Transverse colon (tissue), 4 donors: ENCODE measurements at regions not wholly inside any gene's neighbourhood (a gene's known extent, or its start where the extent isn't known, plus 50 kb on each side); places are given as distances from the start of the nearest gene placed in this dataset.

Source experiments
- DNase-seq: peaks from one replicate; pipeline ENCODE4 v3.0.0-alpha.2; 2019
- H3K27ac ChIP-seq, 4 donors: fragments of 200-600 bp; sonication (generic); 2 replicates each; pipeline ENCODE4 v1.5.1; 2016 to 2018; ENCODE audit warnings: inconsistent platforms in 4 of 4
- H3K27me3 ChIP-seq: fragments of 200-600 bp; sonication (generic); 2 replicates; pipeline ENCODE4 v1.5.1; 2017; ENCODE audit warnings: inconsistent platforms
- H3K36me3 ChIP-seq, 4 donors: fragments of 200-600 bp; sonication (generic); 2 replicates each; pipeline ENCODE4 v1.5.1; 2017 to 2019; ENCODE audit warnings: inconsistent platforms in 4 of 4
- H3K4me1 ChIP-seq, 4 donors: fragments of 200-600 bp; sonication (generic); 2 replicates each; pipeline ENCODE4 v1.5.1; 2017 to 2020; ENCODE audit warnings: inconsistent platforms in 4 of 4
- H3K4me3 ChIP-seq, 4 donors: fragments of 200-600 bp; sonication (generic); 1 replicate in 1 of 4; 2 replicates in 3 of 4; pipeline versions ENCODE4 v1.5.1 to v1.6.1; 2017 to 2019; ENCODE audit warnings: inconsistent platforms in 4 of 4
- H3K9me3 ChIP-seq, 2 donors: fragments of 200-600 bp; sonication (generic); 2 replicates each; pipeline ENCODE4 v1.5.1; 2017 to 2019; ENCODE audit warnings: inconsistent platforms in 2 of 2
- EP300 ChIP-seq: sonication (generic); formaldehyde crosslinking; IDR thresholded peaks from one replicate; pipeline ENCODE4 v1.6.1; 2017; ENCODE audit warnings: antibody characterized with exemption, low read depth
- POLR2A ChIP-seq: fragments of 450-650 bp; IDR thresholded peaks from one replicate; pipeline ENCODE4 v1.6.1; 2016; ENCODE audit warnings: antibody characterized with exemption, mild to moderate bottlenecking, moderate library complexity
- POLR2AphosphoS5 ChIP-seq, 3 donors: sonication (generic); formaldehyde crosslinking; IDR thresholded peaks; one replicate each; pipeline ENCODE4 v1.6.1; 2016; ENCODE audit warnings: antibody characterized with exemption in 3 of 3
- WGBS, 2 donors: methylation state at CpG; one replicate each; pipeline ENCODE4 v1.1.5; 2018; ENCODE audit warnings: low coverage in 1 of 2; 5-methylcytosine and 5-hydroxymethylcytosine counted together
- in situ Hi-C, 4 donors: fragments of 200-750 bp; cut with MboI; loops; one replicate each; pipeline versions ENCODE4 v1.15.0 to v1.15.1; 2017; ENCODE audit warnings: low sequenced_read_pairs in 3 of 4, low pct_ligation_motif_present in 1 of 4, low pct_unique_long_range_greater_than_20kb in 1 of 4
- intact Hi-C: fragments of 100-400 bp; cut with DNase I; formaldehyde crosslinking; loops from one replicate; pipeline ENCODE4 v1.15.1; 2023; ENCODE audit warnings: low total_unique reads
- TF ChIP-seq, protein P1 (sequence below), 5 experiments: fragments of 200-600 bp in 3 of 5; fragments of 450-650 bp in 2 of 5; sonication (generic) in 3 of 5; IDR thresholded peaks; 1 replicate in 2 of 5; 2 replicates in 3 of 5; pipeline ENCODE4 v1.5.1; 2016 to 2017; ENCODE audit warnings: antibody characterized with exemption in 5 of 5, inconsistent platforms in 3 of 5, mild to moderate bottlenecking in 2 of 5, moderate library complexity in 1 of 5

DNA sequence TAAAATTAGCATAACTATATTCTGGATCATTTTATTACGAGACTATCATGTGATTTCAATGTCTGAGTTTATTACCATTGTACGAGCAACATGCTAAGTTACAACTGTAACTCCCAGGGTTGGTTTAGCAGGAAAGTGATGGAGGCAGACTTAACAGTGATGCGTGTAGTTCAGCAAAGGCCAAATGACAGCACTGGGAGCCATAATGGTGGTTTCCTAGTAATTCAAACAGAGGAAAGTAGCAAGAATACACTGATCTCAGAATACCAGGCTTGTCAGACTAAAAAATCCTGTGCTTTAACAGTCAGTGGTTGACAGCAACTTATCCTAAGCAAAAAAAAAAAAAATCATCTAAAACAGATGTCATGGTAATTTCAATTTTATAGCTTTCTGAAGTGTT, 229.6 kb downstream of the KLF12 start:
- no peak for TF ChIP-seq EP300
- no peak for TF ChIP-seq POLR2AphosphoS5 (IDR thresholded peaks at IDR 0.05)
- TF ChIP-seq POLR2A: no peak
- TF ChIP-seq, protein P1, sequence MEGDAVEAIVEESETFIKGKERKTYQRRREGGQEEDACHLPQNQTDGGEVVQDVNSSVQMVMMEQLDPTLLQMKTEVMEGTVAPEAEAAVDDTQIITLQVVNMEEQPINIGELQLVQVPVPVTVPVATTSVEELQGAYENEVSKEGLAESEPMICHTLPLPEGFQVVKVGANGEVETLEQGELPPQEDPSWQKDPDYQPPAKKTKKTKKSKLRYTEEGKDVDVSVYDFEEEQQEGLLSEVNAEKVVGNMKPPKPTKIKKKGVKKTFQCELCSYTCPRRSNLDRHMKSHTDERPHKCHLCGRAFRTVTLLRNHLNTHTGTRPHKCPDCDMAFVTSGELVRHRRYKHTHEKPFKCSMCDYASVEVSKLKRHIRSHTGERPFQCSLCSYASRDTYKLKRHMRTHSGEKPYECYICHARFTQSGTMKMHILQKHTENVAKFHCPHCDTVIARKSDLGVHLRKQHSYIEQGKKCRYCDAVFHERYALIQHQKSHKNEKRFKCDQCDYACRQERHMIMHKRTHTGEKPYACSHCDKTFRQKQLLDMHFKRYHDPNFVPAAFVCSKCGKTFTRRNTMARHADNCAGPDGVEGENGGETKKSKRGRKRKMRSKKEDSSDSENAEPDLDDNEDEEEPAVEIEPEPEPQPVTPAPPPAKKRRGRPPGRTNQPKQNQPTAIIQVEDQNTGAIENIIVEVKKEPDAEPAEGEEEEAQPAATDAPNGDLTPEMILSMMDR (IDR thresholded peaks at IDR 0.05): no peak
- intact Hi-C loops: no loop called here
- in situ Hi-C loops: no loop called here

DNA sequence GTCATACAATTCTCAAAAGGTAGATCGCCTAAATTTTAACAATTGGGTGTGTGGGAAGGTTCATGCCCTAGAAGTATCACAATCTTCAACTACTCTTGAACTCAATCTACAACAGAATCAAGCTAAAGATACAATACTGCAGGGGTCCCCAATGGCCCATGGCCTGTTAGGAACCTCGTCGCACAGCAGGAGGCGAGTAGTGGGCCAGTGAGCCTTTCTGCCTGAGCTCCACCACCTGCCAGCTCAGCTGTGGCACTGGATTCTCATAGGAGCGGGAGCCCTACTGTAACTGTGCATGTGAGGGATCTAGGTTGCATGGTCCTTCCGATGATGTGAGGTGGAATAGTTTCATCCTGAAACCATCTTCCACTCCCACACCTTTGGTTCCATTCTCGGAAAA, 230.6 kb downstream of the KLF12 start:
- in situ Hi-C loops (no loop called here), intact Hi-C loops (no loop called here)
- WGBS, 2 donors: 83 to 93% methylated on average over 1 to 7 of the region's 7 CpGs
- no peak overlapping the region for H3K4me3 ChIP-seq
- no peak for DNase-seq
- no peaks in the 10 kb centered on the region for H3K27me3 ChIP-seq
- no peaks in the 10 kb centered on the region for H3K36me3 ChIP-seq
- no peaks in the 10 kb centered on the region for H3K4me1 ChIP-seq
- TF ChIP-seq POLR2A: no peak
- TF ChIP-seq, protein P1 (IDR thresholded peaks at IDR 0.05): no peak
- no peak for TF ChIP-seq EP300
- no peak for TF ChIP-seq POLR2AphosphoS5 (IDR thresholded peaks at IDR 0.05)
- no peak overlapping the region for H3K27ac ChIP-seq
- H3K9me3 ChIP-seq: no peaks in the 10 kb centered on the region

More for the DNA sequence above, 229.6 kb downstream of the KLF12 start:
- Histone ChIP-seq H3K9me3 (no peaks in the 10 kb centered on the region), H3K36me3 (no peaks in the 10 kb centered on the region), H3K4me1 (no peaks in the 10 kb centered on the region), H3K4me3 (no peak overlapping the region), H3K27me3 (no peaks in the 10 kb centered on the region), H3K27ac (no peak overlapping the region)
- WGBS, 2 donors: 93 to 96% methylated on average over 3 of the region's 3 CpGs
- DNase-seq: no peak

DNA sequence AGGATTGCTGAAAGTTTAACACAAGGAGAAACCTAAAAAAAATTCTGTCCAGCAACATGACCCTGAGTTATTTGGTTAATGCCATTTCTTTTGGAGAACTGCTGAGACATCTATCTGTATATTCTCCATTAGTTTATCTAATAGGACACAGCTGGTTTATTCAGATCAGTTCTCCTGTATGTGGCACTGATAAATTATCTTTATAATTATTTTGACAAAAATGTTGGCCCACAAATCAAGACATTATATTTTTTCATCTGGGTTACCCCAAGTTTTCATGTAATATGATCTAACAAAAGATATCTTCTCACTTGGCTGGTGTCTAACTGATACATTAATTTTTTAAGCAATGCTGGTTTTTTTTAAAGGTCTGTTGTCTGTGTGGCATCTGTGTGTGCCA, 231.4 kb downstream of the KLF12 start:
- no peaks in the 10 kb centered on the region for H3K27me3 ChIP-seq
- intact Hi-C loops: no loop called here
- no peak overlapping the region for H3K27ac ChIP-seq
- TF ChIP-seq EP300 (no peak), POLR2A (no peak), POLR2AphosphoS5 (IDR thresholded peaks at IDR 0.05) (no peak)
- TF ChIP-seq, protein P1 (IDR thresholded peaks at IDR 0.05): no peak
- H3K4me1 ChIP-seq: no peaks in the 10 kb centered on the region
- no peak for DNase-seq
- in situ Hi-C loops: no loop called here
- no peaks in the 10 kb centered on the region for H3K9me3 ChIP-seq
- no peak overlapping the region for H3K4me3 ChIP-seq
- H3K36me3 ChIP-seq: no peaks in the 10 kb centered on the region

DNA sequence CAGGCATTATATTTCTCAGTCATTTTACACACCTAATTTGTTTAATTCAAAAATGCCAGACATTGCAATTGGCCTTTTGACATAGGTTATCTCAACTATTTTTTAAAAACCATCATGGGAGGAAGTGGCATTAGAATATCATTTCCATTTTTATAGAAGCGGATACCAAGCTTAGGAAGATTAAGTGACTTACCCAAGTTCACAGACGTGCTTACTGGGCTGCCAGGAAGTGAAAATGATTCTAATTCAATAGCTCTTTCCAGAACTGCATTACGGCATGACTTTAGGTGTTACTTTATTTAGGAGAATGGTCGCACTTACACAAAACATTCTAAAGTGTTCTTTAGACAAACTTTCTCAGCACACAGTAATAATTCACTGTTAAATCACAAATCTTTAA, 231.9 kb downstream of the KLF12 start:
- Histone ChIP-seq H3K9me3 (no peaks in the 10 kb centered on the region), H3K36me3 (no peaks in the 10 kb centered on the region), H3K27ac (no peak overlapping the region), H3K4me3 (no peak overlapping the region), H3K27me3 (no peaks in the 10 kb centered on the region), H3K4me1 (no peaks in the 10 kb centered on the region)
- WGBS, 2 donors: 62 to 63% methylated on average over 4 of the region's 4 CpGs
- intact Hi-C loops (no loop called here), in situ Hi-C loops (no loop called here)
- TF ChIP-seq, protein P1 (IDR thresholded peaks at IDR 0.05): no peak
- TF ChIP-seq POLR2AphosphoS5 (IDR thresholded peaks at IDR 0.05): no peak
- no peak for TF ChIP-seq POLR2A
- no peak for TF ChIP-seq EP300
- no peak for DNase-seq
